HCT116 (cell line): ENCODE measurements at regions not wholly inside any gene's neighbourhood (a gene's known extent, or its start where the extent isn't known, plus 50 kb on each side); places are given as distances from the start of the nearest gene placed in this dataset.

ENCODE experiments used
- JUND ChIP-seq: IDR thresholded peaks from 2 replicates; pipeline ENCODE4 v1.6.1; 2012
- POLR2A ChIP-seq: IDR thresholded peaks from 2 replicates; pipeline ENCODE4 v1.7.0; 2011; ENCODE audit warnings: borderline replicate concordance; ENCODE audit not compliant: insufficient read depth, insufficient read length; ENCODE audit errors: extremely low read depth
- POLR2AphosphoS5 ChIP-seq: IDR thresholded peaks from 2 replicates; pipeline ENCODE4 v1.6.1; 2011; ENCODE audit warnings: mild to moderate bottlenecking, low read depth, low read length, moderate library complexity
- TF ChIP-seq, protein P1 (sequence below), 3 experiments: fragments of 200-600 bp in 1 of 3; sonication (generic) in 1 of 3; IDR thresholded peaks in 2 of 3; conservative IDR thresholded peaks in 1 of 3; 2 replicates each; pipeline ENCODE4 v1.5.1; 2012 to 2017; ENCODE audit warnings: low read depth in 2 of 3, low read length in 2 of 3, antibody characterized with exemption in 1 of 3, borderline replicate concordance in 1 of 3, control low read depth in 1 of 3, mild to moderate bottlenecking in 1 of 3, mixed read lengths in 1 of 3, mixed run types in 1 of 3, moderate library complexity in 1 of 3; ENCODE audit not compliant: insufficient read depth in 1 of 3
- TF ChIP-seq, protein P2 (sequence below): IDR thresholded peaks from 2 replicates; pipeline ENCODE4 v1.6.1; 2012

DNA sequence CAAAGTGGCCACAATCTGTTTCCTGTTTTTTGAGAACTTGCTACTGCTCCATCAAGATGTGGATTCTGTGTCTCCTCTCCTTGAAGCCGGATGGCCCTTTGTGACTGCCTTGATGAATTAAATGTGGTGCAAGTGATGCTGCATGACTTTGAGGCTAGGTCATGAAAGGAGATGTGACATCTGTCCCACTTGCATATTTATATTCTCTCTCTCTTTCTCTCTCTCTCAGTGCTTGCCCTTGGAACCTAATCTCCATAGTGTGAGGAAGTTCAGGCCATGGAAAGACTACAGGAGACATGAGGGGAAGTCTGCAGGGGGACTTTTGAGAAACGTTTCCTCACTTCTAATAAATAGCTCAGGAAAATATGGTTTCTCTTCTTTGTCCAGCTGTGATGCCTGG, 50.0 kb upstream of the ADPGK start:
- TF ChIP-seq POLR2AphosphoS5 (no peak), JUND (no peak), POLR2A (no peak)
- TF ChIP-seq, protein P1, sequence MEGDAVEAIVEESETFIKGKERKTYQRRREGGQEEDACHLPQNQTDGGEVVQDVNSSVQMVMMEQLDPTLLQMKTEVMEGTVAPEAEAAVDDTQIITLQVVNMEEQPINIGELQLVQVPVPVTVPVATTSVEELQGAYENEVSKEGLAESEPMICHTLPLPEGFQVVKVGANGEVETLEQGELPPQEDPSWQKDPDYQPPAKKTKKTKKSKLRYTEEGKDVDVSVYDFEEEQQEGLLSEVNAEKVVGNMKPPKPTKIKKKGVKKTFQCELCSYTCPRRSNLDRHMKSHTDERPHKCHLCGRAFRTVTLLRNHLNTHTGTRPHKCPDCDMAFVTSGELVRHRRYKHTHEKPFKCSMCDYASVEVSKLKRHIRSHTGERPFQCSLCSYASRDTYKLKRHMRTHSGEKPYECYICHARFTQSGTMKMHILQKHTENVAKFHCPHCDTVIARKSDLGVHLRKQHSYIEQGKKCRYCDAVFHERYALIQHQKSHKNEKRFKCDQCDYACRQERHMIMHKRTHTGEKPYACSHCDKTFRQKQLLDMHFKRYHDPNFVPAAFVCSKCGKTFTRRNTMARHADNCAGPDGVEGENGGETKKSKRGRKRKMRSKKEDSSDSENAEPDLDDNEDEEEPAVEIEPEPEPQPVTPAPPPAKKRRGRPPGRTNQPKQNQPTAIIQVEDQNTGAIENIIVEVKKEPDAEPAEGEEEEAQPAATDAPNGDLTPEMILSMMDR (IDR thresholded peaks at IDR 0.05 in 2 of 3, conservative IDR thresholded peaks at IDR 0.05 in 1 of 3; ENCODE audit: borderline replicate concordance in 1 of 3, insufficient read depth in 1 of 3, low read depth in 2 of 3, low read length in 2 of 3): no peak
- TF ChIP-seq, protein P2, sequence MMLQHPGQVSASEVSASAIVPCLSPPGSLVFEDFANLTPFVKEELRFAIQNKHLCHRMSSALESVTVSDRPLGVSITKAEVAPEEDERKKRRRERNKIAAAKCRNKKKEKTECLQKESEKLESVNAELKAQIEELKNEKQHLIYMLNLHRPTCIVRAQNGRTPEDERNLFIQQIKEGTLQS: no peak
